GM23338 (cell line): ENCODE measurements at regions not wholly inside any gene's neighbourhood (a gene's known extent, or its start where the extent isn't known, plus 50 kb on each side); places are given as distances from the start of the nearest gene placed in this dataset.

Experiments
- ATAC-seq: fragments of 200-7000 bp; cut with Tn5 transposase; 3 replicates; pipeline ENCODE4 v1.9.1; 2020
- DNase-seq: peaks from one replicate; pipeline ENCODE4 v3.0.0-alpha.2; 2015; ENCODE audit warnings: low spot score
- H2AFZ ChIP-seq: fragments of 200-600 bp; sonication (generic); 2 replicates; pipeline ENCODE4 v1.8.0; 2016; ENCODE audit warnings: antibody characterized with exemption, mild to moderate bottlenecking, moderate library complexity
- H3F3A ChIP-seq: fragments of 200-600 bp; sonication (generic); replicated peaks from 2 replicates; pipeline ENCODE4 v1.8.0; 2017; ENCODE audit warnings: antibody characterized with exemption, mixed run types, low read depth
- H3K27ac ChIP-seq: fragments of 200-600 bp; sonication (generic); 2 replicates; pipeline ENCODE4 v1.6.1; 2016; ENCODE audit warnings: low read depth
- H3K27me3 ChIP-seq: fragments of 200-600 bp; sonication (generic); 2 replicates; pipeline ENCODE4 v1.8.0; 2016; ENCODE audit warnings: mild to moderate bottlenecking, mixed run types, moderate library complexity; ENCODE audit not compliant: insufficient read depth
- H3K36me3 ChIP-seq: fragments of 200-600 bp; sonication (generic); 2 replicates; pipeline ENCODE4 v1.8.0; 2016; ENCODE audit warnings: mild to moderate bottlenecking; ENCODE audit not compliant: insufficient read depth
- H3K4me1 ChIP-seq: fragments of 200-600 bp; sonication (generic); 2 replicates; pipeline ENCODE4 v1.8.0; 2016; ENCODE audit warnings: mild to moderate bottlenecking, moderate library complexity; ENCODE audit not compliant: insufficient read depth
- H3K4me2 ChIP-seq: fragments of 200-600 bp; sonication (generic); 2 replicates; pipeline ENCODE4 v1.7.1; 2017; ENCODE audit warnings: mixed run types
- H3K4me3 ChIP-seq: fragments of 200-600 bp; sonication (generic); 2 replicates; pipeline ENCODE4 v1.6.1; 2016; ENCODE audit warnings: mixed run types
- H3K79me2 ChIP-seq: fragments of 200-600 bp; sonication (generic); replicated peaks from 2 replicates; pipeline ENCODE4 v1.8.0; 2017; ENCODE audit warnings: mild to moderate bottlenecking; ENCODE audit not compliant: insufficient read depth
- H3K9me2 ChIP-seq: fragments of 200-600 bp; sonication (generic); 2 replicates; pipeline ENCODE4 v1.8.0; 2017; ENCODE audit not compliant: insufficient read depth
- H4K20me1 ChIP-seq: fragments of 200-600 bp; sonication (generic); replicated peaks from 2 replicates; pipeline ENCODE4 v1.8.0; 2017; ENCODE audit warnings: mild to moderate bottlenecking; ENCODE audit not compliant: insufficient read depth
- H3K27ac Mint-ChIP-seq: 2 replicates; pipeline ENCODE4 v1.8.0; 2020; ENCODE audit warnings: inconsistent platforms, mild to moderate bottlenecking, moderate library complexity, mixed read lengths
- H3K27me3 Mint-ChIP-seq: 3 replicates; pipeline ENCODE4 v1.8.0; 2022; ENCODE audit warnings: low read depth, mild to moderate bottlenecking, moderate library complexity, mixed read lengths, inconsistent platforms; ENCODE audit not compliant: insufficient read depth, poor library complexity
- H3K36me3 Mint-ChIP-seq: 3 replicates; pipeline ENCODE4 v1.8.0; 2021; ENCODE audit warnings: low read depth, mild to moderate bottlenecking, inconsistent platforms, moderate library complexity, mixed read lengths
- H3K4me1 Mint-ChIP-seq: 3 replicates; pipeline ENCODE4 v1.8.0; 2020; ENCODE audit warnings: mild to moderate bottlenecking, inconsistent platforms, mixed read lengths
- H3K4me3 Mint-ChIP-seq: 3 replicates; pipeline ENCODE4 v1.8.0; 2021; ENCODE audit warnings: moderate library complexity, mild to moderate bottlenecking, inconsistent platforms, mixed read lengths
- H3K9me3 Mint-ChIP-seq: 3 replicates; pipeline ENCODE4 v1.8.0; 2020; ENCODE audit warnings: moderate library complexity, mild to moderate bottlenecking, inconsistent platforms, mixed read lengths
- NANOG ChIP-seq: IDR thresholded peaks from 2 replicates; pipeline ENCODE4 v1.6.1; 2016; ENCODE audit warnings: antibody characterized with exemption, borderline replicate concordance
- ZNF114 ChIP-seq: fragments of 250-450 bp; sonication (Bioruptor Pico); IDR thresholded peaks from 2 replicates; pipeline ENCODE4 v1.5.0; 2020; ENCODE audit warnings: mild to moderate bottlenecking, moderate library complexity
- ZNF331 ChIP-seq: fragments of 250-450 bp; sonication (Bioruptor Pico); IDR thresholded peaks from 2 replicates; pipeline ENCODE4 v1.5.0; 2020; ENCODE audit warnings: low read depth, mild to moderate bottlenecking, moderate library complexity
- TF ChIP-seq, protein P1 (sequence below): fragments of 250-450 bp; sonication (Bioruptor Pico); IDR thresholded peaks from 2 replicates; pipeline ENCODE4 v1.5.0; 2020; ENCODE audit warnings: mild to moderate bottlenecking, moderate library complexity
- TF ChIP-seq, protein P2 (sequence below), 2 experiments: fragments of 200-600 bp in 1 of 2; sonication (generic) in 1 of 2; conservative IDR thresholded peaks; 2 replicates each; pipeline versions ENCODE4 v1.5.1 to v1.6.1; 2016 to 2017; ENCODE audit warnings: antibody characterized with exemption in 2 of 2, low read depth in 2 of 2, mild to moderate bottlenecking in 2 of 2, moderate library complexity in 1 of 2
- TF ChIP-seq, protein P3 (sequence below): IDR thresholded peaks from one replicate; pipeline ENCODE4 v1.6.1; 2018; ENCODE audit warnings: antibody characterized with exemption; ENCODE audit not compliant: unreplicated experiment

DNA sequence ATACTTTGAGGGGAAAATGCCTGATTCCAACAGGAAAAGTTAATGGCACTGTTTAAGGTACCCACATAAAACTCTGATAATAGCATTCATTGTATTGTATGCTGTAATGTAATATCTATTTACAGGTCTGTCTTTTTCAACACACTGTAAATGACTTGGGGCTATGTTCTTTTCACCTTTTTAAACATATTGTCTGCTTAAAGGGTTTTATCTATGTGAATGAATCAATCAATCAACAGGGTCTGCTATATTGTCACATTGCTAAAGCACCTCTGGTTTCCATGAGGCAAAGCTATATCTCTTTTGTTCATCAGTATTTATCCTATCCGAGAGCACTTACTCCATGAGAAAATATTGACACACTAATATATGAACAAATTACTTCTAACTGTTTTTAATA lies 288.0 kb downstream of the SLC6A15 start (continued):
- TF ChIP-seq, protein P1, sequence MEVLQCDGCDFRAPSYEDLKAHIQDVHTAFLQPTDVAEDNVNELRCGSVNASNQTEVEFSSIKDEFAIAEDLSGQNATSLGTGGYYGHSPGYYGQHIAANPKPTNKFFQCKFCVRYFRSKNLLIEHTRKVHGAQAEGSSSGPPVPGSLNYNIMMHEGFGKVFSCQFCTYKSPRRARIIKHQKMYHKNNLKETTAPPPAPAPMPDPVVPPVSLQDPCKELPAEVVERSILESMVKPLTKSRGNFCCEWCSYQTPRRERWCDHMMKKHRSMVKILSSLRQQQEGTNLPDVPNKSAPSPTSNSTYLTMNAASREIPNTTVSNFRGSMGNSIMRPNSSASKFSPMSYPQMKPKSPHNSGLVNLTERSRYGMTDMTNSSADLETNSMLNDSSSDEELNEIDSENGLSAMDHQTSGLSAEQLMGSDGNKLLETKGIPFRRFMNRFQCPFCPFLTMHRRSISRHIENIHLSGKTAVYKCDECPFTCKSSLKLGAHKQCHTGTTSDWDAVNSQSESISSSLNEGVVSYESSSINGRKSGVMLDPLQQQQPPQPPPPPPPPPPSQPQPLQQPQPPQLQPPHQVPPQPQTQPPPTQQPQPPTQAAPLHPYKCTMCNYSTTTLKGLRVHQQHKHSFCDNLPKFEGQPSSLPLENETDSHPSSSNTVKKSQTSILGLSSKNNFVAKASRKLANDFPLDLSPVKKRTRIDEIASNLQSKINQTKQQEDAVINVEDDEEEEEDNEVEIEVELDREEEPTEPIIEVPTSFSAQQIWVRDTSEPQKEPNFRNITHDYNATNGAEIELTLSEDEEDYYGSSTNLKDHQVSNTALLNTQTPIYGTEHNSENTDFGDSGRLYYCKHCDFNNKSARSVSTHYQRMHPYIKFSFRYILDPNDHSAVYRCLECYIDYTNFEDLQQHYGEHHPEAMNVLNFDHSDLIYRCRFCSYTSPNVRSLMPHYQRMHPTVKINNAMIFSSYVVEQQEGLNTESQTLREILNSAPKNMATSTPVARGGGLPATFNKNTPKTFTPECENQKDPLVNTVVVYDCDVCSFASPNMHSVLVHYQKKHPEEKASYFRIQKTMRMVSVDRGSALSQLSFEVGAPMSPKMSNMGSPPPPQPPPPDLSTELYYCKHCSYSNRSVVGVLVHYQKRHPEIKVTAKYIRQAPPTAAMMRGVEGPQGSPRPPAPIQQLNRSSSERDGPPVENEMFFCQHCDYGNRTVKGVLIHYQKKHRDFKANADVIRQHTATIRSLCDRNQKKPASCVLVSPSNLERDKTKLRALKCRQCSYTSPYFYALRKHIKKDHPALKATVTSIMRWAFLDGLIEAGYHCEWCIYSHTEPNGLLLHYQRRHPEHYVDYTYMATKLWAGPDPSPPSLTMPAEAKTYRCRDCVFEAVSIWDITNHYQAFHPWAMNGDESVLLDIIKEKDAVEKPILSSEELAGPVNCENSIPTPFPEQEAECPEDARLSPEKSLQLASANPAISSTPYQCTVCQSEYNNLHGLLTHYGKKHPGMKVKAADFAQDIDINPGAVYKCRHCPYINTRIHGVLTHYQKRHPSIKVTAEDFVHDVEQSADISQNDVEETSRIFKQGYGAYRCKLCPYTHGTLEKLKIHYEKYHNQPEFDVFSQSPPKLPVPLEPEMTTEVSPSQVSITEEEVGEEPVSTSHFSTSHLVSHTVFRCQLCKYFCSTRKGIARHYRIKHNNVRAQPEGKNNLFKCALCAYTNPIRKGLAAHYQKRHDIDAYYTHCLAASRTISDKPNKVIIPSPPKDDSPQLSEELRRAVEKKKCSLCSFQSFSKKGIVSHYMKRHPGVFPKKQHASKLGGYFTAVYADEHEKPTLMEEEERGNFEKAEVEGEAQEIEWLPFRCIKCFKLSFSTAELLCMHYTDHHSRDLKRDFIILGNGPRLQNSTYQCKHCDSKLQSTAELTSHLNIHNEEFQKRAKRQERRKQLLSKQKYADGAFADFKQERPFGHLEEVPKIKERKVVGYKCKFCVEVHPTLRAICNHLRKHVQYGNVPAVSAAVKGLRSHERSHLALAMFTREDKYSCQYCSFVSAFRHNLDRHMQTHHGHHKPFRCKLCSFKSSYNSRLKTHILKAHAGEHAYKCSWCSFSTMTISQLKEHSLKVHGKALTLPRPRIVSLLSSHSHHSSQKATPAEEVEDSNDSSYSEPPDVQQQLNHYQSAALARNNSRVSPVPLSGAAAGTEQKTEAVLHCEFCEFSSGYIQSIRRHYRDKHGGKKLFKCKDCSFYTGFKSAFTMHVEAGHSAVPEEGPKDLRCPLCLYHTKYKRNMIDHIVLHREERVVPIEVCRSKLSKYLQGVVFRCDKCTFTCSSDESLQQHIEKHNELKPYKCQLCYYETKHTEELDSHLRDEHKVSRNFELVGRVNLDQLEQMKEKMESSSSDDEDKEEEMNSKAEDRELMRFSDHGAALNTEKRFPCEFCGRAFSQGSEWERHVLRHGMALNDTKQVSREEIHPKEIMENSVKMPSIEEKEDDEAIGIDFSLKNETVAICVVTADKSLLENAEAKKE (CRISPR knock-in tag): no peak
- TF ChIP-seq ZNF331 (CRISPR knock-in tag): no peak
- TF ChIP-seq, protein P2, sequence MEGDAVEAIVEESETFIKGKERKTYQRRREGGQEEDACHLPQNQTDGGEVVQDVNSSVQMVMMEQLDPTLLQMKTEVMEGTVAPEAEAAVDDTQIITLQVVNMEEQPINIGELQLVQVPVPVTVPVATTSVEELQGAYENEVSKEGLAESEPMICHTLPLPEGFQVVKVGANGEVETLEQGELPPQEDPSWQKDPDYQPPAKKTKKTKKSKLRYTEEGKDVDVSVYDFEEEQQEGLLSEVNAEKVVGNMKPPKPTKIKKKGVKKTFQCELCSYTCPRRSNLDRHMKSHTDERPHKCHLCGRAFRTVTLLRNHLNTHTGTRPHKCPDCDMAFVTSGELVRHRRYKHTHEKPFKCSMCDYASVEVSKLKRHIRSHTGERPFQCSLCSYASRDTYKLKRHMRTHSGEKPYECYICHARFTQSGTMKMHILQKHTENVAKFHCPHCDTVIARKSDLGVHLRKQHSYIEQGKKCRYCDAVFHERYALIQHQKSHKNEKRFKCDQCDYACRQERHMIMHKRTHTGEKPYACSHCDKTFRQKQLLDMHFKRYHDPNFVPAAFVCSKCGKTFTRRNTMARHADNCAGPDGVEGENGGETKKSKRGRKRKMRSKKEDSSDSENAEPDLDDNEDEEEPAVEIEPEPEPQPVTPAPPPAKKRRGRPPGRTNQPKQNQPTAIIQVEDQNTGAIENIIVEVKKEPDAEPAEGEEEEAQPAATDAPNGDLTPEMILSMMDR (conservative IDR thresholded peaks at IDR 0.05; ENCODE audit: low read depth in 2 of 2): no peak
- TF ChIP-seq ZNF114 (CRISPR knock-in tag): no peak

DNA sequence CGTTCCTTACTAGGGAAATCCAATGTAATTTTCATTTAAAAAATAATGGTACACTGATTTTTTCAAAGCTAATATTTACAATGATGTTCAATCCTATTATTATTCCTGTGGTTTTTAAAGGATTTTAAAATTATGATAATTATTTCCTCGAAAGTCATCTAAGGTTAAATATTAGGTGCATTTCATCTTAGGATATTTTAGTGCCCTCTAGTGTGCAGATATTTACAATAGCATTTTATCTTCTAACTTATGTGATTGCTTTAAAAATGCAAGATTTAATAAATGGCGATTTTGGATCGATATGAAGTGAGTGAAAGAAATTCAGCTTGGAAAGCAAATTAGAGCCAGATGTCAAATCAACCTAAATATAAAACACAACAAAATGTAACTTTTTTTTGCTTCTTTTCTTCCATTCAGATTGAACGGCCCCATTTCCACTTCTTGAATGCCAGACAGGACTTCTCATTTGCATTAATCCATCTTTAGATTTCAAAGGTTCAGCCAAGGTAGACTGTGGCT lies 293.5 kb downstream of the SLC6A15 start:
- H3K27ac ChIP-seq: no peak overlapping the region
- H2AFZ ChIP-seq: no peak overlapping the region
- no peaks in the 10 kb centered on the region for H3K27me3 ChIP-seq
- Mint-ChIP-seq H3K4me1 (peaks cover 8% of the 10 kb centered on the region), H3K36me3 (peaks cover 5% of the 10 kb centered on the region; the same call in 2 of the 3 replicates), H3K9me3 (peaks cover 5% of the 10 kb centered on the region; the same call in 1 of the 3 replicates), H3K4me3 (no peak overlapping the region), H3K27ac (no peak overlapping the region), H3K27me3 (no peaks in the 10 kb centered on the region)
- no peak overlapping the region for H3K4me2 ChIP-seq
- H3K36me3 ChIP-seq: no peaks in the 10 kb centered on the region
- H3K4me1 ChIP-seq: no peaks in the 10 kb centered on the region
- no peaks in the 10 kb centered on the region for H4K20me1 ChIP-seq
- ATAC-seq: no peak
- TF ChIP-seq NANOG: no peak
- TF ChIP-seq, protein P3, sequence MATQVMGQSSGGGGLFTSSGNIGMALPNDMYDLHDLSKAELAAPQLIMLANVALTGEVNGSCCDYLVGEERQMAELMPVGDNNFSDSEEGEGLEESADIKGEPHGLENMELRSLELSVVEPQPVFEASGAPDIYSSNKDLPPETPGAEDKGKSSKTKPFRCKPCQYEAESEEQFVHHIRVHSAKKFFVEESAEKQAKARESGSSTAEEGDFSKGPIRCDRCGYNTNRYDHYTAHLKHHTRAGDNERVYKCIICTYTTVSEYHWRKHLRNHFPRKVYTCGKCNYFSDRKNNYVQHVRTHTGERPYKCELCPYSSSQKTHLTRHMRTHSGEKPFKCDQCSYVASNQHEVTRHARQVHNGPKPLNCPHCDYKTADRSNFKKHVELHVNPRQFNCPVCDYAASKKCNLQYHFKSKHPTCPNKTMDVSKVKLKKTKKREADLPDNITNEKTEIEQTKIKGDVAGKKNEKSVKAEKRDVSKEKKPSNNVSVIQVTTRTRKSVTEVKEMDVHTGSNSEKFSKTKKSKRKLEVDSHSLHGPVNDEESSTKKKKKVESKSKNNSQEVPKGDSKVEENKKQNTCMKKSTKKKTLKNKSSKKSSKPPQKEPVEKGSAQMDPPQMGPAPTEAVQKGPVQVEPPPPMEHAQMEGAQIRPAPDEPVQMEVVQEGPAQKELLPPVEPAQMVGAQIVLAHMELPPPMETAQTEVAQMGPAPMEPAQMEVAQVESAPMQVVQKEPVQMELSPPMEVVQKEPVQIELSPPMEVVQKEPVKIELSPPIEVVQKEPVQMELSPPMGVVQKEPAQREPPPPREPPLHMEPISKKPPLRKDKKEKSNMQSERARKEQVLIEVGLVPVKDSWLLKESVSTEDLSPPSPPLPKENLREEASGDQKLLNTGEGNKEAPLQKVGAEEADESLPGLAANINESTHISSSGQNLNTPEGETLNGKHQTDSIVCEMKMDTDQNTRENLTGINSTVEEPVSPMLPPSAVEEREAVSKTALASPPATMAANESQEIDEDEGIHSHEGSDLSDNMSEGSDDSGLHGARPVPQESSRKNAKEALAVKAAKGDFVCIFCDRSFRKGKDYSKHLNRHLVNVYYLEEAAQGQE: no peak
- TF ChIP-seq, protein P2 (conservative IDR thresholded peaks at IDR 0.05; ENCODE audit: low read depth in 2 of 2): peak in 1 of 2 experiments; percentile 41; a peak in 3 of 4 replicates
- no peaks in the 10 kb centered on the region for H3K79me2 ChIP-seq
- H3F3A ChIP-seq: no peaks in the 10 kb centered on the region; the same call in 1 of the 2 replicates
- no peak overlapping the region for H3K4me3 ChIP-seq
- no peaks in the 10 kb centered on the region for H3K9me2 ChIP-seq
- DNase-seq: no peak
